Parathyroid adenoma (tissue), 2 donors: ENCODE measurements at regions not wholly inside any gene's neighbourhood (a gene's known extent, or its start where the extent isn't known, plus 50 kb on each side); places are given as distances from the start of the nearest gene placed in this dataset.

ENCODE experiments used
- H2AFZ ChIP-seq: fragments of 300-600 bp; sonication (generic); one replicate; pipeline ENCODE4 v1.7.0; 2017; ENCODE audit warnings: antibody characterized with exemption, mild to moderate bottlenecking
- H3K27ac ChIP-seq: fragments of 300-600 bp; sonication (generic); one replicate; pipeline ENCODE4 v1.7.0; 2017
- H3K27me3 ChIP-seq: fragments of 300-600 bp; sonication (generic); one replicate; pipeline ENCODE4 v1.7.0; 2017; ENCODE audit warnings: low read length; ENCODE audit not compliant: control insufficient read depth, insufficient read depth
- H3K36me3 ChIP-seq: fragments of 300-600 bp; sonication (generic); one replicate; pipeline ENCODE4 v1.7.0; 2017; ENCODE audit warnings: low read length; ENCODE audit not compliant: control insufficient read depth, insufficient read depth
- H3K4me1 ChIP-seq: fragments of 300-600 bp; sonication (generic); one replicate; pipeline ENCODE4 v1.7.0; 2017; ENCODE audit warnings: control low read depth
- H3K4me2 ChIP-seq: fragments of 300-600 bp; sonication (generic); one replicate; pipeline ENCODE4 v1.7.0; 2017; ENCODE audit warnings: low read length
- H3K4me3 ChIP-seq: fragments of 300-600 bp; sonication (generic); one replicate; pipeline ENCODE4 v1.7.0; 2017; ENCODE audit warnings: low read depth, low read length
- H3K79me2 ChIP-seq: fragments of 300-600 bp; sonication (generic); one replicate; pipeline ENCODE4 v1.7.0; 2017; ENCODE audit warnings: control low read depth
- H3K9ac ChIP-seq: fragments of 300-600 bp; sonication (generic); one replicate; pipeline ENCODE4 v1.7.0; 2017; ENCODE audit warnings: mild to moderate bottlenecking
- H3K9me3 ChIP-seq: fragments of 300-600 bp; sonication (generic); one replicate; pipeline ENCODE4 v1.7.0; 2017; ENCODE audit warnings: low read length; ENCODE audit not compliant: control insufficient read depth
- CTCF ChIP-seq: fragments of 300-600 bp; sonication (generic); IDR thresholded peaks from one replicate; pipeline ENCODE4 v1.7.0; 2017; ENCODE audit warnings: antibody characterized with exemption, mild to moderate bottlenecking
- donor health status: primary hyperparathyroidism.

GRCh38 chr6:166245148-166245547 is 63.0 kb downstream of the PRR18 start:
- peaks cover 3% of the 10 kb centered on the region for H3K36me3 ChIP-seq
- no peaks in the 10 kb centered on the region for H3K79me2 ChIP-seq
- no peak overlapping the region for H3K27ac ChIP-seq
- no peaks in the 10 kb centered on the region for H3K27me3 ChIP-seq
- H3K4me2 ChIP-seq, result no peak overlapping the region
- H3K4me3 ChIP-seq, result no peak overlapping the region
- H2AFZ ChIP-seq, result no peak overlapping the region
- H3K9me3 ChIP-seq, result no peaks in the 10 kb centered on the region
- TF ChIP-seq CTCF, result no peak
- no peaks in the 10 kb centered on the region for H3K4me1 ChIP-seq
- H3K9ac ChIP-seq, result no peak overlapping the region

GRCh38 chr6:166244353-166245045 is 63.7 kb downstream of the PRR18 start:
- TF ChIP-seq CTCF, result no peak
- Histone ChIP-seq H3K9me3 (no peaks in the 10 kb centered on the region), H3K79me2 (no peaks in the 10 kb centered on the region), H3K36me3 (peaks cover 3% of the 10 kb centered on the region), H3K4me2 (no peak overlapping the region), H3K27ac (no peak overlapping the region), H3K4me1 (no peaks in the 10 kb centered on the region), H3K27me3 (no peaks in the 10 kb centered on the region), H2AFZ (no peak overlapping the region), H3K4me3 (no peak overlapping the region), H3K9ac (no peak overlapping the region)

GRCh38 chr6:166242888-166243287 is 65.3 kb downstream of the PRR18 start:
- Histone ChIP-seq H3K36me3 (peaks cover 3% of the 10 kb centered on the region), H3K4me1 (no peaks in the 10 kb centered on the region), H3K4me3 (no peak overlapping the region), H3K27ac (no peak overlapping the region), H3K27me3 (no peaks in the 10 kb centered on the region), H3K4me2 (no peak overlapping the region), H3K79me2 (no peaks in the 10 kb centered on the region), H3K9ac (no peak overlapping the region), H2AFZ (no peak overlapping the region), H3K9me3 (no peaks in the 10 kb centered on the region)
- TF ChIP-seq CTCF, result no peak

GRCh38 chr6:166241974-166242373 is 66.2 kb downstream of the PRR18 start:
- no peaks in the 10 kb centered on the region for H3K9me3 ChIP-seq
- H2AFZ ChIP-seq, result no peak overlapping the region
- no peak overlapping the region for H3K4me3 ChIP-seq
- no peaks in the 10 kb centered on the region for H3K4me1 ChIP-seq
- H3K9ac ChIP-seq, result no peak overlapping the region
- no peak for TF ChIP-seq CTCF
- H3K36me3 ChIP-seq, result peaks cover 3% of the 10 kb centered on the region
- no peak overlapping the region for H3K27ac ChIP-seq
- no peaks in the 10 kb centered on the region for H3K27me3 ChIP-seq
- H3K4me2 ChIP-seq, result no peak overlapping the region
- no peaks in the 10 kb centered on the region for H3K79me2 ChIP-seq

GRCh38 chr6:166240889-166241288 is 67.3 kb downstream of the PRR18 start:
- no peaks in the 10 kb centered on the region for H3K4me1 ChIP-seq
- H3K4me3 ChIP-seq, result no peak overlapping the region
- no peak overlapping the region for H2AFZ ChIP-seq
- H3K9ac ChIP-seq, result no peak overlapping the region
- H3K36me3 ChIP-seq, result no peaks in the 10 kb centered on the region
- no peak overlapping the region for H3K4me2 ChIP-seq
- H3K79me2 ChIP-seq, result no peaks in the 10 kb centered on the region
- H3K27ac ChIP-seq, result no peak overlapping the region
- no peak for TF ChIP-seq CTCF
- no peaks in the 10 kb centered on the region for H3K9me3 ChIP-seq
- no peaks in the 10 kb centered on the region for H3K27me3 ChIP-seq
